ENCODE measurements at regions not wholly inside any gene's neighbourhood (a gene's known extent, or its start where the extent isn't known, plus 50 kb on each side); places are given as distances from the start of the nearest gene placed in this dataset.
"Not testable (repeated sequence)": the region's sequence is repeated elsewhere in the genome, so short reads cannot be mapped to it uniquely, and the experiment has no call there.

GRCh38 chr2:199185174-199185573, 272.6 kb downstream of the SATB2 start:
- H2AFZ ChIP-seq (ENCODE audit: low read length); H3K18ac ChIP-seq (ENCODE audit: low read length); H3K9ac ChIP-seq (ENCODE audit: low read depth, low read length, poor library complexity); H4K91ac ChIP-seq (ENCODE audit: low read depth, low read length, poor library complexity); H2BK12ac ChIP-seq (ENCODE audit: low read length); H3K27me3 ChIP-seq (ENCODE audit: control insufficient read depth in 3 of 3, insufficient read depth in 3 of 3, low read depth in 1 of 3, low read length in 3 of 3); H3K4me3 ChIP-seq (ENCODE audit: low read length in 2 of 2); H3K23ac ChIP-seq (ENCODE audit: low read depth, low read length, poor library complexity); DNase-seq (ENCODE audit: low spot score); H3K4me1 ChIP-seq (ENCODE audit: control insufficient read depth in 2 of 2, insufficient read depth in 1 of 2, low read depth in 1 of 2, low read length in 2 of 2); H3K27ac ChIP-seq (replicated peaks; ENCODE audit: low read length); H2AK5ac ChIP-seq (ENCODE audit: low read depth, low read length); H3K9me3 ChIP-seq (replicated peaks in 1 of 2; ENCODE audit: control insufficient read depth in 2 of 2, insufficient read depth in 1 of 2, low read depth in 1 of 2, low read length in 2 of 2); H4K8ac ChIP-seq (ENCODE audit: low read depth, low read length); H3K4me2 ChIP-seq (ENCODE audit: insufficient read depth, low read length, poor library complexity, severe bottlenecking); H3K14ac ChIP-seq (ENCODE audit: low read length); H3K79me1 ChIP-seq (ENCODE audit: low read depth, low read length); H3K4ac ChIP-seq (ENCODE audit: low read length); H3K36me3 ChIP-seq (replicated peaks in 1 of 2; ENCODE audit: control insufficient read depth in 2 of 2, insufficient read depth in 2 of 2, low read length in 2 of 2); H2BK120ac ChIP-seq (ENCODE audit: low read depth, low read length); H2BK5ac ChIP-seq (ENCODE audit: low read length); H2BK15ac ChIP-seq (ENCODE audit: low read length): not testable (repeated sequence)
- no CpG with 5 or more reads among the region's 5 CpGs for WGBS, 2 donors (ENCODE audit: extremely low coverage in 2 of 2, insufficient read length in 2 of 2, insufficient replicate concordance in 1 of 2)

GRCh38 chr2:199163613-199164458, 293.9 kb downstream of the SATB2 start:
- H2BK12ac ChIP-seq (ENCODE audit: low read length) = no peak overlapping the region
- no CpG with 5 or more reads among the region's 5 CpGs for WGBS, 2 donors (ENCODE audit: extremely low coverage in 2 of 2, insufficient read length in 2 of 2, insufficient replicate concordance in 1 of 2)
- no peaks in the 10 kb centered on the region for H3K27me3 ChIP-seq (ENCODE audit: control insufficient read depth in 3 of 3, insufficient read depth in 3 of 3, low read depth in 1 of 3, low read length in 3 of 3)
- no peaks in the 10 kb centered on the region for H3K9me3 ChIP-seq (replicated peaks in 1 of 2; ENCODE audit: control insufficient read depth in 2 of 2, insufficient read depth in 1 of 2, low read depth in 1 of 2, low read length in 2 of 2)
- H3K27ac ChIP-seq (replicated peaks; ENCODE audit: low read length) = no peak overlapping the region
- H3K4me1 ChIP-seq (ENCODE audit: control insufficient read depth in 2 of 2, insufficient read depth in 1 of 2, low read depth in 1 of 2, low read length in 2 of 2) = no peaks in the 10 kb centered on the region
- no peak overlapping the region for H3K4me3 ChIP-seq (ENCODE audit: low read length in 2 of 2)
- no peak overlapping the region for H2AK5ac ChIP-seq (ENCODE audit: low read depth, low read length)
- H4K8ac ChIP-seq (ENCODE audit: low read depth, low read length) = no peak overlapping the region
- H3K36me3 ChIP-seq (replicated peaks in 1 of 2; ENCODE audit: control insufficient read depth in 2 of 2, insufficient read depth in 2 of 2, low read length in 2 of 2) = no peaks in the 10 kb centered on the region
- H2BK15ac ChIP-seq (ENCODE audit: low read length) = no peak overlapping the region
- no peak overlapping the region for H4K91ac ChIP-seq (ENCODE audit: low read depth, low read length, poor library complexity)
- no peak overlapping the region for H3K4ac ChIP-seq (ENCODE audit: low read length)
- DNase-seq (ENCODE audit: low spot score) = no peak
- H3K9ac ChIP-seq (ENCODE audit: low read depth, low read length, poor library complexity) = no peak overlapping the region
- H3K79me1 ChIP-seq (ENCODE audit: low read depth, low read length) = no peaks in the 10 kb centered on the region
- no peak overlapping the region for H3K14ac ChIP-seq (ENCODE audit: low read length)
- H3K18ac ChIP-seq (ENCODE audit: low read length) = no peak overlapping the region
- H2BK120ac ChIP-seq (ENCODE audit: low read depth, low read length) = no peak overlapping the region
- H3K23ac ChIP-seq (ENCODE audit: low read depth, low read length, poor library complexity) = no peak overlapping the region
- H3K4me2 ChIP-seq (ENCODE audit: insufficient read depth, low read length, poor library complexity, severe bottlenecking) = no peak overlapping the region
- no peak overlapping the region for H2BK5ac ChIP-seq (ENCODE audit: low read length)
- H2AFZ ChIP-seq (ENCODE audit: low read length) = no peak overlapping the region

- Histone ChIP-seq H3K23ac (ENCODE audit: low read depth, low read length, poor library complexity) (no peak overlapping the region), H2AK5ac (ENCODE audit: low read depth, low read length) (no peak overlapping the region), H3K27me3 (ENCODE audit: control insufficient read depth in 3 of 3, insufficient read depth in 3 of 3, low read depth in 1 of 3, low read length in 3 of 3) (no peaks in the 10 kb centered on the region), H3K4me3 (ENCODE audit: low read length in 2 of 2) (no peak overlapping the region), H4K8ac (ENCODE audit: low read depth, low read length) (no peak overlapping the region), H3K9ac (ENCODE audit: low read depth, low read length, poor library complexity) (no peak overlapping the region), H3K18ac (ENCODE audit: low read length) (no peak overlapping the region), H4K91ac (ENCODE audit: low read depth, low read length, poor library complexity) (no peak overlapping the region), H3K36me3 (replicated peaks in 1 of 2; ENCODE audit: control insufficient read depth in 2 of 2, insufficient read depth in 2 of 2, low read length in 2 of 2) (no peaks in the 10 kb centered on the region), H2AFZ (ENCODE audit: low read length) (no peak overlapping the region), H2BK120ac (ENCODE audit: low read depth, low read length) (no peak overlapping the region), H2BK12ac (ENCODE audit: low read length) (no peak overlapping the region), H3K4me1 (ENCODE audit: control insufficient read depth in 2 of 2, insufficient read depth in 1 of 2, low read depth in 1 of 2, low read length in 2 of 2) (no peaks in the 10 kb centered on the region), H3K9me3 (replicated peaks in 1 of 2; ENCODE audit: control insufficient read depth in 2 of 2, insufficient read depth in 1 of 2, low read depth in 1 of 2, low read length in 2 of 2) (no peaks in the 10 kb centered on the region), H3K14ac (ENCODE audit: low read length) (no peak overlapping the region), H2BK15ac (ENCODE audit: low read length) (no peak overlapping the region), H3K27ac (replicated peaks; ENCODE audit: low read length) (no peak overlapping the region), H3K79me1 (ENCODE audit: low read depth, low read length) (no peaks in the 10 kb centered on the region), H3K4ac (ENCODE audit: low read length) (no peak overlapping the region), H2BK5ac (ENCODE audit: low read length) (no peak overlapping the region), H3K4me2 (ENCODE audit: insufficient read depth, low read length, poor library complexity, severe bottlenecking) (no peak overlapping the region)
- WGBS, 2 donors (ENCODE audit: extremely low coverage in 2 of 2, insufficient read length in 2 of 2, insufficient replicate concordance in 1 of 2) = no CpG with 5 or more reads among the region's 1 CpG
- DNase-seq (ENCODE audit: low spot score) = no peak
Measured at GRCh38 chr2:199160677-199161465, 296.9 kb downstream of the SATB2 start.

- Histone ChIP-seq H3K9me3 (replicated peaks in 1 of 2; ENCODE audit: control insufficient read depth in 2 of 2, insufficient read depth in 1 of 2, low read depth in 1 of 2, low read length in 2 of 2) (no peaks in the 10 kb centered on the region), H3K23ac (ENCODE audit: low read depth, low read length, poor library complexity) (no peak overlapping the region), H2BK5ac (ENCODE audit: low read length) (no peak overlapping the region), H3K14ac (ENCODE audit: low read length) (no peak overlapping the region), H3K9ac (ENCODE audit: low read depth, low read length, poor library complexity) (no peak overlapping the region), H3K4ac (ENCODE audit: low read length) (no peak overlapping the region), H3K4me1 (ENCODE audit: control insufficient read depth in 2 of 2, insufficient read depth in 1 of 2, low read depth in 1 of 2, low read length in 2 of 2) (no peaks in the 10 kb centered on the region), H2BK12ac (ENCODE audit: low read length) (no peak overlapping the region), H4K91ac (ENCODE audit: low read depth, low read length, poor library complexity) (no peak overlapping the region), H3K27me3 (ENCODE audit: control insufficient read depth in 3 of 3, insufficient read depth in 3 of 3, low read depth in 1 of 3, low read length in 3 of 3) (no peaks in the 10 kb centered on the region), H3K79me1 (ENCODE audit: low read depth, low read length) (no peaks in the 10 kb centered on the region), H2BK120ac (ENCODE audit: low read depth, low read length) (no peak overlapping the region), H3K27ac (replicated peaks; ENCODE audit: low read length) (no peak overlapping the region), H3K36me3 (replicated peaks in 1 of 2; ENCODE audit: control insufficient read depth in 2 of 2, insufficient read depth in 2 of 2, low read length in 2 of 2) (no peaks in the 10 kb centered on the region), H3K18ac (ENCODE audit: low read length) (no peak overlapping the region), H3K4me2 (ENCODE audit: insufficient read depth, low read length, poor library complexity, severe bottlenecking) (no peak overlapping the region), H3K4me3 (ENCODE audit: low read length in 2 of 2) (no peak overlapping the region), H2BK15ac (ENCODE audit: low read length) (no peak overlapping the region), H4K8ac (ENCODE audit: low read depth, low read length) (no peak overlapping the region), H2AK5ac (ENCODE audit: low read depth, low read length) (no peak overlapping the region), H2AFZ (ENCODE audit: low read length) (no peak overlapping the region)
- no peak for DNase-seq (ENCODE audit: low spot score)
- no CpG with 5 or more reads among the region's 4 CpGs for WGBS, 2 donors (ENCODE audit: extremely low coverage in 2 of 2, insufficient read length in 2 of 2, insufficient replicate concordance in 1 of 2)
Measured at GRCh38 chr2:199160081-199160480, 297.7 kb downstream of the SATB2 start.
